Cardiac muscle cell (in vitro differentiated cells and primary cell): ENCODE measurements at regions not wholly inside any gene's neighbourhood (a gene's known extent, or its start where the extent isn't known, plus 50 kb on each side); places are given as distances from the start of the nearest gene placed in this dataset.
A peak's percentile ranks its signal among the peaks of the same experiment; 100 is the strongest.
"Not testable (repeated sequence)": the region's sequence is repeated elsewhere in the genome, so short reads cannot be mapped to it uniquely, and the experiment has no call there.

Experiments
- DNase-seq, 2 donors: peaks; one replicate each; pipeline versions ENCODE4 v3.0.0 to v3.0.0-alpha.2; 2010 to 2017; ENCODE audit warnings: low read depth in 1 of 2, low spot score in 1 of 2
- H3K27ac ChIP-seq: fragments of 200-600 bp; sonication (generic); 2 replicates; pipeline ENCODE4 v1.5.1; 2016
- H3K27me3 ChIP-seq: fragments of 200-600 bp; sonication (generic); 2 replicates; pipeline ENCODE4 v1.6.0; 2016; ENCODE audit warnings: control low read depth
- H3K36me3 ChIP-seq: fragments of 200-600 bp; sonication (generic); 2 replicates; pipeline ENCODE4 v1.5.1; 2016; ENCODE audit warnings: control low read depth
- H3K4me1 ChIP-seq: fragments of 200-600 bp; sonication (generic); 2 replicates; pipeline ENCODE4 v1.8.1; 2017; ENCODE audit warnings: low read depth, mild to moderate bottlenecking, mixed run types
- H3K4me3 ChIP-seq: fragments of 200-600 bp; sonication (generic); 2 replicates; pipeline ENCODE4 v1.5.1; 2016; ENCODE audit warnings: mild to moderate bottlenecking
- H3K9me3 ChIP-seq: fragments of 200-600 bp; sonication (generic); 2 replicates; pipeline ENCODE4 v1.5.1; 2017; ENCODE audit warnings: low read depth, mild to moderate bottlenecking, control low read depth
- CTCF ChIP-seq: IDR thresholded peaks from 2 replicates; pipeline ENCODE4 v1.5.1; 2012; ENCODE audit warnings: low read depth, mild to moderate bottlenecking, low read length

DNA sequence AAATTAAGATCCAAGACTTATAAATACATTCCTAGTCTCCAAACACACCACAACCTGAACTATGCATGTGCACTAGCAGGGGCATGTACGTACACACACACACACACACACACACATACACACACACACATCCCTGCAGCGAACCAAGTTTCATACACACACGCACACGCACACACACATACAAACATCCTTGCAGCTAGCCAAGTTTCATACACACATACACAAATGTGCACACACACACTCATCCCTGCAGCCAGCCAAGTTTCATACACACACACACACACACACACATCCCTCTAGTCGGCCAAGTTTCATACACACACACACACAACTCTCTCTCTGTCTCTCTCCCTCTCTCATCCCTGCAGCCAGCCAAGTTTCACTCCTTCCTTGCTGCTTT, 82.7 kb upstream of the WIPF3 start:
- H3K27ac ChIP-seq, result no peak overlapping the region
- no peaks in the 10 kb centered on the region for H3K27me3 ChIP-seq
- peak in 1 of 2 donors; percentile 72 for DNase-seq
- H3K4me3 ChIP-seq, result no peak overlapping the region
- no peaks in the 10 kb centered on the region for H3K4me1 ChIP-seq
- H3K9me3 ChIP-seq, result no peaks in the 10 kb centered on the region
- H3K36me3 ChIP-seq, result no peaks in the 10 kb centered on the region
- no peak for TF ChIP-seq CTCF

DNA sequence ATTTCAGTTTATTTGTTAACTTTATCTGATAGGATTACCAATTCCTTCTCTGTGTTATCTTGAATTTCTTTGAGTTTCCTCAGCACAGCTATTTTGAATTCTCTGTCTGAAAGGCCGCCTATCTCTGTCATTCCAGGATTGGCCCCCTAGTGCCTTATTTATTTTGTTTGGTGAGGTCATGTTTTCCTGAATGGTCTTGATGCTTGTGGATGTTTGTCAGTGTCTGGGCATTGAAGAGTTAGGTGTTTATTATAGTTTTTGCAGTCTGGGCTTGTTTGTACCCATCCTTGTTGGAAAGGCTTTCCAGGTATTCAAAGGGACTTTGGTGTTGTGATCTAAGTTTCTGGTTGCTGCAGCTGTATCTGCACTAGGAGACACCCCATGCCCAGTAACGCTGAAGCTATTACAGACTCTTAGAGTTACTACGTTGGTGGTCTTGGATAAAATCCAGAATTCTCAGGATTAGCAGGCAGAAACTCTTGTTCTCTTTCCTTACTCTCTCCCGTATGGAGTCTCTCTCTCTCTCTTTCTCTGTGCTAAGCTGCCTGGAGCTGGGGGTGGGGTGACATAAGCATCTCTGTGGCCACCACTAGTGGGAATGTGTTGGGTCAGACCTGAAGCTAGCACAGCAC, 76.7 kb upstream of the WIPF3 start:
- not testable (repeated sequence) for H3K4me1 ChIP-seq, H3K4me3 ChIP-seq, H3K27me3 ChIP-seq, H3K27ac ChIP-seq, H3K9me3 ChIP-seq, H3K36me3 ChIP-seq
- DNase-seq, result peak in 1 of 2 donors; percentile 21

- Histone ChIP-seq H3K9me3 (no peaks in the 10 kb centered on the region), H3K4me1 (no peaks in the 10 kb centered on the region), H3K27ac (no peak overlapping the region), H3K36me3 (no peaks in the 10 kb centered on the region), H3K27me3 (no peaks in the 10 kb centered on the region), H3K4me3 (no peak overlapping the region)
- DNase-seq, result no peak
- TF ChIP-seq CTCF, result no peak
These were observed 72.0 kb upstream of the WIPF3 start for GRCh38 chr7:29734246-29734731.

GRCh38 chr7:29747645-29748245, 58.6 kb upstream of the WIPF3 start:
- H3K4me1 ChIP-seq, H3K27ac ChIP-seq, H3K27me3 ChIP-seq, H3K36me3 ChIP-seq, DNase-seq, H3K9me3 ChIP-seq, H3K4me3 ChIP-seq: not testable (repeated sequence)

DNA sequence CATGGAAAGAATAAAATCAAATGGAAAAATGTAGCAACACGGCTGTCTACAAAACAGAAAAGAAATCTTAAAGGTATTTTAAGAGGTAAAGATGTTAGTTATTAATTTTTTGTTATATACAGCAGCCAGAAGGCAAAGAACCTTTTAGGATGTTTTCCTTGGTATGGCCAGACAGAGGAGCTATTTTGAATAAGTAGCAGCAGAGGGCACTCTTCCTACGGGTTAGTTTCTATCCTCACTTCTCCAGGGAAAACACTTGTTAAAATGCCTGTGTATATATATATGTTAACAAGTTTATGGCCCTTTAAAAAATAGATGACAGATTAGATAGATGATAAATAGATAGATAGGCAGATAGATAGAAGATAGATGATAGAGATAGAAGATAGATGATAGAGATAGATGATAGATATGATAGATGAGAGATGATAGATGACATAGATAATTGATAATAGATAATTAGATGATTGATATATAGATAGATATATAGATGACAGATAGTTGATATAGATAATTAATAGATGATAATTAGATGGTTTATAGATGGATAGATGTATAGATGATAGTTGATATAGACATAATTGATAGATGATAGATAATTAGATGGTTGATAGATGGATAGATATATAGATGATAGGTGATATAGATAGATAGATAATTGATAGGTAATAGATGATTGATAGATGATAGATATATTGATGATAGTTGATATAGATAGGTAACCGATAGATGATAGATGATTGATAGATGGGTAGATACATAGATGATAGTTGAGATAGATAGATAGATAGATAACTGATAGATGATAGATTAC, 57.8 kb upstream of the WIPF3 start:
- H3K27me3 ChIP-seq, result no peaks in the 10 kb centered on the region
- no peaks in the 10 kb centered on the region for H3K36me3 ChIP-seq
- no peak overlapping the region for H3K4me3 ChIP-seq
- TF ChIP-seq CTCF, result peak; percentile 62
- no peak overlapping the region for H3K27ac ChIP-seq
- no peaks in the 10 kb centered on the region for H3K9me3 ChIP-seq
- DNase-seq, result peak; percentile 72
- H3K4me1 ChIP-seq, result peaks cover 6% of the 10 kb centered on the region

DNA sequence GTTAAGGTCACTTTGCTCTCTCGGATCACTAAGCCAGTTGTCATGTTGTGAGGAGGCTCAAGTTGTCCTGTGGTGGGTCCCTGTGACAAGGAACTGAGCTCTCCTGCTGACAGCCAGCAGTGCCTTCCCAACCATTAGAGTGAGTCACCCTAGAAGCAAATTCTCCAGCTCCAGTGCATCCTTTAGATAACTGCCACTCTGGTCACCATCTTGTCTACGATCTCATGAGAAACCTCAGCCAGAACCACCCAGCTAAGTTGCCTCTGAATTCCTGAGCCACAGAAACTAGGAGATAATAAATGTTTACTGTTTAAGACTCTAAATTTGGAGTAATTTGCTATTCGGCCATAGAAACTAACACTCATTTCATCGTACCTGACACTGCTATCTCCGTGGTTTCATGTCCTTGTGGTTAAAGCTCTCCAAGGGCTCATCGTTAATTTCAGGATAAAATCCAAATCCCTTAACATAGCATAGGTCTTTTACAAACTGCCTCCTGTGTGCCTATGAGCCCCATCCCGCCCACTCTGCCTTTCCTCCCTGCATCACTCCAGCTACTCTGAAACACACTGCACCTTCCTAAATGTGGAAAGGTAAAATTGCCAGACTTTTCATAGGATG, 56.5 kb upstream of the WIPF3 start:
- DNase-seq, result no peak
- Histone ChIP-seq H3K27ac (no peak overlapping the region), H3K27me3 (peaks cover 4% of the 10 kb centered on the region), H3K4me1 (peaks cover 6% of the 10 kb centered on the region), H3K4me3 (no peak overlapping the region), H3K36me3 (no peaks in the 10 kb centered on the region), H3K9me3 (no peaks in the 10 kb centered on the region)
- no peak for TF ChIP-seq CTCF

- not testable (repeated sequence) for DNase-seq, H3K36me3 ChIP-seq, H3K4me3 ChIP-seq, H3K27me3 ChIP-seq, H3K27ac ChIP-seq, H3K9me3 ChIP-seq, H3K4me1 ChIP-seq
These were observed 55.9 kb upstream of the WIPF3 start for GRCh38 chr7:29750373-29750940.

DNA sequence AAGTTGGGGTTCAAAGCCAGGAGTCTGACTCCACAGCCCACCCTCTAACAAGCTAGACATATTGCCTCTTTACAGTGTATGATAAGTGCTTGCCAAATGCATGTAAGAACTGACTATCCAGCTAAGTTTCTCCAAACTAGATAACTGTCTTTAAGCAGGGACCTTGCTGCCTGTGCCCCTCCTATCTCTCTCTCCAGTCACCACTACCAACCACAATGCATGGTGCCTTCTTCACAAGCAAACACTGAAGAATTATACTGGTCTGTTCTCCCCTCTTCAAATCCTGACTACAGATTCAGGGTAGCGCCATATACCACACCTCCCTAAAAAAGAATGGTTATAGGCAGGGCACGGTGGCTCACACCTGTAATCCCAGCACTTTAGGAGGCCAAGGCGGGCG, 55.3 kb upstream of the WIPF3 start:
- H3K27ac ChIP-seq, H3K4me3 ChIP-seq, H3K36me3 ChIP-seq, DNase-seq, H3K9me3 ChIP-seq, H3K4me1 ChIP-seq, H3K27me3 ChIP-seq: not testable (repeated sequence)
